ENCODE measurements at regions not wholly inside any gene's neighbourhood (a gene's known extent, or its start where the extent isn't known, plus 50 kb on each side); places are given as distances from the start of the nearest gene placed in this dataset.

- Histone ChIP-seq H3K9me2 (ENCODE audit: insufficient read depth, low read length) (no peaks in the 10 kb centered on the region), H3K4me2 (ENCODE audit: low read length) (no peak overlapping the region), H3K27ac (ENCODE audit: low read length) (no peak overlapping the region), H3K9me3 (ENCODE audit: low read length) (no peaks in the 10 kb centered on the region), H3K4me3 (ENCODE audit: low read length) (no peak overlapping the region), H3F3A (ENCODE audit: insufficient read depth, low read length, poor library complexity, severe bottlenecking) (no peaks in the 10 kb centered on the region), H3K36me3 (ENCODE audit: insufficient read depth, low read length) (no peaks in the 10 kb centered on the region), H3K9ac (ENCODE audit: low read length) (no peak overlapping the region), H3K79me2 (replicated peaks; ENCODE audit: insufficient read depth, low read length) (no peaks in the 10 kb centered on the region), H3K27me3 (ENCODE audit: insufficient read depth, low read depth, low read length) (no peaks in the 10 kb centered on the region), H2AFZ (ENCODE audit: low read depth, low read length) (no peak overlapping the region), H4K20me1 (ENCODE audit: insufficient read depth) (no peaks in the 10 kb centered on the region)
- TF ChIP-seq SMC3 (conservative IDR thresholded peaks at IDR 0.05; ENCODE audit: poor library complexity), result no peak
- TF ChIP-seq REST (IDR thresholded peaks at IDR 0.05; ENCODE audit: borderline replicate concordance), result no peak
- no peak for TF ChIP-seq POLR2AphosphoS5 (IDR thresholded peaks at IDR 0.05)
- TF ChIP-seq RAD21 (conservative IDR thresholded peaks at IDR 0.05), result no peak
- TF ChIP-seq MXI1 (conservative IDR thresholded peaks at IDR 0.05; ENCODE audit: poor library complexity, severe bottlenecking), result no peak
- TF ChIP-seq TAF1 (IDR thresholded peaks at IDR 0.05; ENCODE audit: low read depth), result no peak
- TF ChIP-seq EP300 (conservative IDR thresholded peaks at IDR 0.05; ENCODE audit: poor library complexity, severe bottlenecking), result no peak
- no peak for TF ChIP-seq EZH2 (IDR thresholded peaks at IDR 0.05; ENCODE audit: borderline replicate concordance, insufficient read depth, low read length, poor library complexity, severe bottlenecking)
- TF ChIP-seq, protein P1, sequence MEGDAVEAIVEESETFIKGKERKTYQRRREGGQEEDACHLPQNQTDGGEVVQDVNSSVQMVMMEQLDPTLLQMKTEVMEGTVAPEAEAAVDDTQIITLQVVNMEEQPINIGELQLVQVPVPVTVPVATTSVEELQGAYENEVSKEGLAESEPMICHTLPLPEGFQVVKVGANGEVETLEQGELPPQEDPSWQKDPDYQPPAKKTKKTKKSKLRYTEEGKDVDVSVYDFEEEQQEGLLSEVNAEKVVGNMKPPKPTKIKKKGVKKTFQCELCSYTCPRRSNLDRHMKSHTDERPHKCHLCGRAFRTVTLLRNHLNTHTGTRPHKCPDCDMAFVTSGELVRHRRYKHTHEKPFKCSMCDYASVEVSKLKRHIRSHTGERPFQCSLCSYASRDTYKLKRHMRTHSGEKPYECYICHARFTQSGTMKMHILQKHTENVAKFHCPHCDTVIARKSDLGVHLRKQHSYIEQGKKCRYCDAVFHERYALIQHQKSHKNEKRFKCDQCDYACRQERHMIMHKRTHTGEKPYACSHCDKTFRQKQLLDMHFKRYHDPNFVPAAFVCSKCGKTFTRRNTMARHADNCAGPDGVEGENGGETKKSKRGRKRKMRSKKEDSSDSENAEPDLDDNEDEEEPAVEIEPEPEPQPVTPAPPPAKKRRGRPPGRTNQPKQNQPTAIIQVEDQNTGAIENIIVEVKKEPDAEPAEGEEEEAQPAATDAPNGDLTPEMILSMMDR (IDR thresholded peaks at IDR 0.05; ENCODE audit: poor library complexity, severe bottlenecking), result no peak
These were observed 393.1 kb upstream of the NOVA1 start for GRCh38 chr14:26990946-26991345.

DNA sequence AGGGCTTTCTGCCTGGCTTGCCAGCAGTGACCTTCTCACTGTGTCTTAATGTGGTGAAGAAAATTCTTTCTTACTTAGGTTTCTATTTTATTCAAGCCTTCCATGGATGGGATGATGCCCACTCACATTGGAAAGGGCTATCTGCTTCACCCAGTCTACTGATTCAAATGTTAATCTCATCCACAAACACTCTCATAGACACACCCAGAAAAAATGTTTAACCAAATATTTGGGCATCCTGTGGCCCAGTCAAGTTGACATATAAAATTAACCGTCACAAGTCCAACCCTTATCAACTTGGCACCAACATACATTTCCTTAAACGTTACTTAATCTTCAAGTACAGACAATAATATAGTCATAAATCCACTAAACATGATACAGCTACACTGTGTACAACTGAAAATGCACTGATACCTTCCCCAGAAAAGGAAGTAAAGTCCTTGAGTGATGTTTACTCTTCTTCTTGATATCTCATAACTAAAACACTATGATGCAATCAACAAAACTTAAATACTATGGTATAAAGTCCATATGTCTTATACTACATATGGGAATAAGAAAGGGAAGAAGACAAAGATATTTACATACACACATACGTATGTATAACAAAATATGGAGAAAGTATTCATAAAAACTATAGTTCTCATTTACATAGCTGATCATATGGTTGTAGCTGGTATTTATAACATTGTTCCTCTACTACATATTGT, 394.7 kb upstream of the NOVA1 start:
- Histone ChIP-seq H3K36me3 (ENCODE audit: insufficient read depth, low read length) (no peaks in the 10 kb centered on the region), H3K9me2 (ENCODE audit: insufficient read depth, low read length) (no peaks in the 10 kb centered on the region), H3K4me2 (ENCODE audit: low read length) (no peak overlapping the region)

More for the DNA sequence above, 394.7 kb upstream of the NOVA1 start:
- Histone ChIP-seq H3K4me3 (ENCODE audit: low read length) (no peak overlapping the region), H3K27me3 (ENCODE audit: insufficient read depth, low read depth, low read length) (no peaks in the 10 kb centered on the region), H2AFZ (ENCODE audit: low read depth, low read length) (no peak overlapping the region), H4K20me1 (ENCODE audit: insufficient read depth) (no peaks in the 10 kb centered on the region), H3K27ac (ENCODE audit: low read length) (no peak overlapping the region), H3K9me3 (ENCODE audit: low read length) (no peaks in the 10 kb centered on the region), H3K9ac (ENCODE audit: low read length) (no peak overlapping the region), H3F3A (ENCODE audit: insufficient read depth, low read length, poor library complexity, severe bottlenecking) (no peaks in the 10 kb centered on the region), H3K79me2 (replicated peaks; ENCODE audit: insufficient read depth, low read length) (no peaks in the 10 kb centered on the region)
- TF ChIP-seq REST (IDR thresholded peaks at IDR 0.05; ENCODE audit: borderline replicate concordance), result no peak
- no peak for TF ChIP-seq TAF1 (IDR thresholded peaks at IDR 0.05; ENCODE audit: low read depth)
- TF ChIP-seq EZH2 (IDR thresholded peaks at IDR 0.05; ENCODE audit: borderline replicate concordance, insufficient read depth, low read length, poor library complexity, severe bottlenecking), result no peak
- no peak for TF ChIP-seq MXI1 (conservative IDR thresholded peaks at IDR 0.05; ENCODE audit: poor library complexity, severe bottlenecking)
- TF ChIP-seq, protein P1 (IDR thresholded peaks at IDR 0.05; ENCODE audit: poor library complexity, severe bottlenecking), result no peak
- TF ChIP-seq RAD21 (conservative IDR thresholded peaks at IDR 0.05), result no peak
- TF ChIP-seq POLR2AphosphoS5 (IDR thresholded peaks at IDR 0.05), result no peak
